H9 (cell line): ENCODE measurements at regions not wholly inside any gene's neighbourhood (a gene's known extent, or its start where the extent isn't known, plus 50 kb on each side); places are given as distances from the start of the nearest gene placed in this dataset.

ENCODE experiments used
- DNase-seq: peaks from one replicate; pipeline ENCODE4 v3.0.0-alpha.2; 2017
- H2AFZ ChIP-seq: one replicate; pipeline ENCODE4 v1.6.1; 2013; ENCODE audit warnings: mild to moderate bottlenecking, low read length, control low read depth, moderate library complexity
- H2AK5ac ChIP-seq: 2 replicates; pipeline ENCODE4 v1.6.1; 2013; ENCODE audit warnings: low read length, control low read depth, mixed read lengths; ENCODE audit not compliant: insufficient read length
- H2BK120ac ChIP-seq: one replicate; pipeline ENCODE4 v1.6.1; 2013; ENCODE audit warnings: low read depth, mild to moderate bottlenecking, low read length, control low read depth, inconsistent platforms; ENCODE audit not compliant: poor library complexity, severe bottlenecking
- H2BK12ac ChIP-seq: 2 replicates; pipeline ENCODE4 v1.6.1; 2013; ENCODE audit warnings: low read length, control low read depth, mixed read lengths, low read depth; ENCODE audit not compliant: insufficient read length
- H2BK15ac ChIP-seq: 2 replicates; pipeline ENCODE4 v1.6.1; 2013; ENCODE audit warnings: low read depth, low read length, control low read depth
- H2BK20ac ChIP-seq: one replicate; pipeline ENCODE4 v1.6.1; 2013; ENCODE audit warnings: low read depth, mild to moderate bottlenecking, low read length, control low read depth, inconsistent platforms; ENCODE audit not compliant: poor library complexity, severe bottlenecking
- H2BK5ac ChIP-seq: 2 replicates; pipeline ENCODE4 v1.6.1; 2013; ENCODE audit warnings: low read length, control low read depth, mixed read lengths; ENCODE audit not compliant: insufficient read length
- H3K14ac ChIP-seq: 2 replicates; pipeline ENCODE4 v1.6.1; 2013; ENCODE audit warnings: low read length, control low read depth; ENCODE audit not compliant: insufficient read depth
- H3K18ac ChIP-seq: 2 replicates; pipeline ENCODE4 v1.6.1; 2013; ENCODE audit warnings: low read depth, mild to moderate bottlenecking, mixed read lengths, low read length, control low read depth; ENCODE audit not compliant: insufficient read length
- H3K23ac ChIP-seq: 2 replicates; pipeline ENCODE4 v1.6.1; 2013; ENCODE audit warnings: low read length, control low read depth, mixed read lengths, low read depth; ENCODE audit not compliant: insufficient read length
- H3K23me2 ChIP-seq: 2 replicates; pipeline ENCODE4 v1.6.1; 2013; ENCODE audit warnings: low read depth, mild to moderate bottlenecking, mixed read lengths, low read length, control low read depth; ENCODE audit not compliant: insufficient read length, poor library complexity, severe bottlenecking
- H3K27ac ChIP-seq: 2 replicates; pipeline ENCODE4 v1.5.1; 2013; ENCODE audit warnings: low read length, control low read depth, mixed read lengths, low read depth; ENCODE audit not compliant: insufficient read length
- H3K27me3 ChIP-seq: 2 replicates; pipeline ENCODE4 v1.6.1; 2013; ENCODE audit warnings: low read length, control low read depth, inconsistent platforms; ENCODE audit not compliant: insufficient read depth
- H3K4ac ChIP-seq: 2 replicates; pipeline ENCODE4 v1.6.1; 2013; ENCODE audit warnings: low read depth, mild to moderate bottlenecking, control low read depth, inconsistent platforms, low read length, moderate library complexity
- H3K4me1 ChIP-seq: 2 replicates; pipeline ENCODE4 v1.6.1; 2013; ENCODE audit warnings: low read length, control low read depth, inconsistent platforms; ENCODE audit not compliant: insufficient read depth
- H3K4me2 ChIP-seq: 2 replicates; pipeline ENCODE4 v1.6.1; 2013; ENCODE audit warnings: low read length, control low read depth, mixed read lengths; ENCODE audit not compliant: insufficient read length, insufficient read depth
- H3K56ac ChIP-seq: 2 replicates; pipeline ENCODE4 v1.6.1; 2013; ENCODE audit warnings: low read depth, mild to moderate bottlenecking, mixed read lengths, low read length, control low read depth; ENCODE audit not compliant: insufficient read length
- H3K79me1 ChIP-seq: 2 replicates; pipeline ENCODE4 v1.6.1; 2013; ENCODE audit warnings: low read depth, mild to moderate bottlenecking, moderate library complexity, low read length, control low read depth, inconsistent platforms; ENCODE audit not compliant: insufficient read depth, poor library complexity, severe bottlenecking
- H3K79me2 ChIP-seq: 2 replicates; pipeline ENCODE4 v1.6.1; 2013; ENCODE audit warnings: low read length, control low read depth, inconsistent platforms; ENCODE audit not compliant: insufficient read depth
- H3K9ac ChIP-seq: 2 replicates; pipeline ENCODE4 v1.6.1; 2013; ENCODE audit warnings: low read length, control low read depth, mixed read lengths; ENCODE audit not compliant: insufficient read length; ENCODE audit errors: extremely low read depth
- H3K9me3 ChIP-seq: one replicate; pipeline ENCODE4 v1.6.1; 2013; ENCODE audit warnings: low read depth, low read length, inconsistent platforms; ENCODE audit not compliant: control insufficient read depth
- H3T11ph ChIP-seq: one replicate; pipeline ENCODE4 v1.6.1; 2013; ENCODE audit warnings: mild to moderate bottlenecking, low read length, control low read depth, inconsistent platforms
- H4K20me1 ChIP-seq: one replicate; pipeline ENCODE4 v1.6.1; 2013; ENCODE audit not compliant: control insufficient read depth, insufficient read length, insufficient read depth
- H4K5ac ChIP-seq: 2 replicates; pipeline ENCODE4 v1.6.1; 2013; ENCODE audit warnings: low read depth, mild to moderate bottlenecking, mixed read lengths, low read length, control low read depth; ENCODE audit not compliant: insufficient read length
- H4K8ac ChIP-seq: replicated peaks from 2 replicates; pipeline ENCODE4 v1.6.1; 2013; ENCODE audit warnings: low read length, control low read depth, mixed read lengths, low read depth; ENCODE audit not compliant: insufficient read length
- H4K91ac ChIP-seq: 2 replicates; pipeline ENCODE4 v1.6.1; 2013; ENCODE audit warnings: low read depth, mild to moderate bottlenecking, moderate library complexity, mixed read lengths, low read length, control low read depth; ENCODE audit not compliant: insufficient read length
- H3K27ac Mint-ChIP-seq, 3 experiments: 2 replicates in 2 of 3; 3 replicates in 1 of 3; pipeline ENCODE4 v1.8.0; 2020 to 2021; ENCODE audit warnings: mixed read lengths in 3 of 3, mild to moderate bottlenecking in 1 of 3, moderate library complexity in 1 of 3
- H3K27me3 Mint-ChIP-seq: 2 replicates; pipeline ENCODE4 v1.8.0; 2021; ENCODE audit warnings: low read depth, mild to moderate bottlenecking, moderate library complexity, mixed read lengths
- H3K36me3 Mint-ChIP-seq, 3 experiments: 2 replicates in 2 of 3; 3 replicates in 1 of 3; pipeline ENCODE4 v1.8.0; 2020 to 2021; ENCODE audit warnings: low read depth in 3 of 3, mixed read lengths in 3 of 3; ENCODE audit not compliant: insufficient read depth in 1 of 3
- H3K4me1 Mint-ChIP-seq, 2 experiments: 2 replicates each; pipeline ENCODE4 v1.8.0; 2020; ENCODE audit warnings: mixed read lengths in 2 of 2
- H3K4me3 Mint-ChIP-seq, 2 experiments: 2 replicates in 1 of 2; 3 replicates in 1 of 2; pipeline ENCODE4 v1.8.0; 2020 to 2021; ENCODE audit warnings: mild to moderate bottlenecking in 2 of 2, mixed read lengths in 2 of 2, moderate library complexity in 1 of 2
- H3K9me3 Mint-ChIP-seq, 2 experiments: 2 replicates in 1 of 2; 3 replicates in 1 of 2; pipeline ENCODE4 v1.8.0; 2020; ENCODE audit warnings: mild to moderate bottlenecking in 2 of 2, mixed read lengths in 2 of 2, moderate library complexity in 1 of 2
- CTCF ChIP-seq: fragments of 200-600 bp; sonication (generic); conservative IDR thresholded peaks from 3 replicates; pipeline ENCODE4 v1.8.0; 2021; ENCODE audit warnings: antibody characterized with exemption, mild to moderate bottlenecking
- WGBS: extraction: QIAGEN DNeasy Blood & Tissue Kit; methylation state at CpG from one replicate; pipeline ENCODE4 v1.1.7; 2013; ENCODE audit warnings: missing lambda C conversion rate, low lambda C conversion rate, mixed read lengths; ENCODE audit not compliant: insufficient read length; ENCODE audit errors: extremely low coverage; 5-methylcytosine and 5-hydroxymethylcytosine counted together

GRCh38 chr4:188275686-188276085, 136.4 kb downstream of the TRIML1 start:
- no peak overlapping the region for H3K9ac ChIP-seq
- H2AFZ ChIP-seq = no peak overlapping the region
- no peak overlapping the region for H4K5ac ChIP-seq
- H3K9me3 ChIP-seq = no peaks in the 10 kb centered on the region
- TF ChIP-seq CTCF = no peak
- H2BK5ac ChIP-seq = no peak overlapping the region
- H3K27me3 ChIP-seq = no peaks in the 10 kb centered on the region
- peaks cover 0 to 1% of the 10 kb centered on the region in 2 experiments; a peak in 1 of 5 replicates for H3K9me3 Mint-ChIP-seq
- H3K4me3 Mint-ChIP-seq = no peak overlapping the region
- H3K27me3 Mint-ChIP-seq = no peaks in the 10 kb centered on the region; the same call in 1 of the 2 replicates
- no peaks in the 10 kb centered on the region for H3K23me2 ChIP-seq
- no CpG with 5 or more reads among the region's 3 CpGs for WGBS
- no peak overlapping the region for H3K27ac Mint-ChIP-seq
- no peak overlapping the region for H3K4me2 ChIP-seq
- H3K23ac ChIP-seq = no peak overlapping the region
- H3K56ac ChIP-seq = no peak overlapping the region
- H3K4me1 ChIP-seq = no peaks in the 10 kb centered on the region; the same call in 1 of the 2 replicates
- H3K36me3 Mint-ChIP-seq = no peaks in the 10 kb centered on the region
- peaks cover 5 to 11% of the 10 kb centered on the region in 2 experiments for H3K4me1 Mint-ChIP-seq
- no peaks in the 10 kb centered on the region for H4K20me1 ChIP-seq
- H2AK5ac ChIP-seq = no peak overlapping the region
- no peak overlapping the region for H4K8ac ChIP-seq
- H2BK20ac ChIP-seq = no peak overlapping the region
- H3K14ac ChIP-seq = no peak overlapping the region
- no peak overlapping the region for H3K4ac ChIP-seq
- H2BK120ac ChIP-seq = no peak overlapping the region
- no peaks in the 10 kb centered on the region for H3K79me2 ChIP-seq
- no peak overlapping the region for H4K91ac ChIP-seq
- no peak overlapping the region for H3K27ac ChIP-seq
- H3K18ac ChIP-seq = no peak overlapping the region
- no peak overlapping the region for H3T11ph ChIP-seq
- H2BK12ac ChIP-seq = no peak overlapping the region
- no peaks in the 10 kb centered on the region for H3K79me1 ChIP-seq
- no peak overlapping the region for H2BK15ac ChIP-seq
- no peak for DNase-seq
